ENCODE measurements at regions not wholly inside any gene's neighbourhood (a gene's known extent, or its start where the extent isn't known, plus 50 kb on each side); places are given as distances from the start of the nearest gene placed in this dataset.
A peak's percentile ranks its signal among the peaks of the same experiment; 100 is the strongest.

DNA sequence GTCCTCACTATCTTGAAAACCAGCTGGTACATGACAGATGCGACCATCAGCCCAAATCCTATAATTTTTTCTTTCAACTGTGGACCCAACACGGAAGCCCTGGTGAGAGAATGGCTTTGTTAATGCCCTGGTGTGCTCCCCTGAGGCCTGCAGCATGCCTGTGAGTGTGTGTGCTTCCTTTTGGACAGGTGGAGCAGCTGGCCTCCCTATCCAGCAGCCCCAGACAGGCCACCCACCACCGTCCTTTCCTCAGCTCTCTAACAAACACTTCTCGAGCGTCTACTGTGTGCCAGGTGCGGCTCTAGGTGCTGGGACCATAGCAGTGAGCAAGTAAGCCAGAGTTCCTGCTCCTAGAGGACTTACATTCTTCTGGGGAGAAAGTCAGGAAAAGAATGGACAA, 78.9 kb upstream of the GZMB start:
- no peaks in the 10 kb centered on the region for H4K20me1 ChIP-seq (ENCODE audit: insufficient read depth, low read length)
- H3K36me3 ChIP-seq (replicated peaks in 1 of 2; ENCODE audit: control insufficient read depth in 1 of 2, insufficient read depth in 2 of 2, low read length in 2 of 2), result no peaks in the 10 kb centered on the region
- FAIRE-seq (no peak), DNase-seq (ENCODE audit: low spot score) (no peak), ATAC-seq (peak; percentile 35; the same call in 2 of the 3 replicates)
- TF ChIP-seq, protein P1, sequence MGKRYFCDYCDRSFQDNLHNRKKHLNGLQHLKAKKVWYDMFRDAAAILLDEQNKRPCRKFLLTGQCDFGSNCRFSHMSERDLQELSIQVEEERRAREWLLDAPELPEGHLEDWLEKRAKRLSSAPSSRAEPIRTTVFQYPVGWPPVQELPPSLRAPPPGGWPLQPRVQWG (CRISPR knock-in tag; IDR thresholded peaks at IDR 0.05; ENCODE audit: borderline replicate concordance, low read depth), result no peak
- 0 out of 2 replicates have a peak, but pooled peaks have one; percentile 10 for TF ChIP-seq ZFY (CRISPR knock-in tag; IDR thresholded peaks at IDR 0.05)
- H3K79me2 ChIP-seq (ENCODE audit: insufficient read depth, low read length), result no peaks in the 10 kb centered on the region
- no peak overlapping the region for H3K4me2 ChIP-seq (ENCODE audit: low read depth, low read length)
- no peaks in the 10 kb centered on the region; a peak in 1 of 5 replicates for H3K27me3 ChIP-seq (ENCODE audit: control insufficient read depth in 1 of 2, insufficient read depth in 2 of 2, low read length in 2 of 2)
- no TSS peak for BruUV-seq (replicated peaks)
- H3K27ac ChIP-seq (ENCODE audit: extremely low read length, insufficient read depth, low read length), result no peak overlapping the region
- peaks cover 7% of the 10 kb centered on the region for H3K4me1 ChIP-seq (ENCODE audit: insufficient read depth, low read length)
- POLR2A ChIA-PET, result no interaction called here
- CTCF ChIA-PET (ENCODE audit: low intra/inter-chr PET ratio, low total read pairs), result no interaction called here
- in situ Hi-C loops (cut with HindIII; ENCODE audit: extremely low pct_ligation_motif_present, low pct_unique_long_range_greater_than_20kb), result no loop called here
- no peak overlapping the region for H3K9ac ChIP-seq (ENCODE audit: insufficient read depth, low read depth, low read length)
- 62% methylated on average over 6 of the region's 6 CpGs for WGBS (ENCODE audit: low lambda C conversion rate)
- no peak overlapping the region for H3K4me3 ChIP-seq (replicated peaks in 1 of 3; ENCODE audit: insufficient read depth in 1 of 3, low read depth in 2 of 3, low read length in 3 of 3)
- H3K9me3 ChIP-seq (ENCODE audit: low read length), result no peaks in the 10 kb centered on the region
- intact Hi-C loops (cut with micrococcal nuclease; ENCODE audit: unreplicated experiment), result no loop called here
- no peak overlapping the region for H2AFZ ChIP-seq (ENCODE audit: low read length)

DNA sequence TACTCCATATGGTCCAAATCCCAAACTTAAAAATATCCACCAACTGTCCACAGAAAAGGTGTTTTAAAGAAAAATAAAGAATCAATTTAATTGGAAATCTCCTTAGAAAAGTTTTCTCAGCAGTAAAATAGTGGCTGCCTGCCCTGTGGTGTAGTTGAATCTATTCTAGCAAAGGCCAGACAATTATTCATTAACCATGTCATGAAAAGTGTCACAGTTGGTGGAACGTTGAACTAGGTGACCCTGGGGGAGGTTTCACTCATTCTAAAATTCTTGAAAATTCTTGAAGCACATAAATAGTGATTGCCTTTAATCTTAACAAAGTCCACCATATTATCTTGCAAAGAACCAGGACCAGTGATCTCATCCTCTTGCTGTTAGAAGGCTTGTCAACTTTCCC, 78.4 kb upstream of the GZMB start:
- ATAC-seq (no peak), FAIRE-seq (no peak), DNase-seq (ENCODE audit: low spot score) (no peak)
- no TSS peak for BruUV-seq (replicated peaks)
- Histone ChIP-seq H3K27ac (ENCODE audit: extremely low read length, insufficient read depth, low read length) (no peak overlapping the region), H2AFZ (ENCODE audit: low read length) (no peak overlapping the region), H3K4me2 (ENCODE audit: low read depth, low read length) (no peak overlapping the region), H4K20me1 (ENCODE audit: insufficient read depth, low read length) (no peaks in the 10 kb centered on the region), H3K9ac (ENCODE audit: insufficient read depth, low read depth, low read length) (no peak overlapping the region), H3K4me1 (ENCODE audit: insufficient read depth, low read length) (peaks cover 7% of the 10 kb centered on the region), H3K9me3 (ENCODE audit: low read length) (no peaks in the 10 kb centered on the region), H3K27me3 (ENCODE audit: control insufficient read depth in 1 of 2, insufficient read depth in 2 of 2, low read length in 2 of 2) (peaks cover 0 to 5% of the 10 kb centered on the region in 2 experiments; a peak in 1 of 5 replicates), H3K79me2 (ENCODE audit: insufficient read depth, low read length) (no peaks in the 10 kb centered on the region), H3K36me3 (replicated peaks in 1 of 2; ENCODE audit: control insufficient read depth in 1 of 2, insufficient read depth in 2 of 2, low read length in 2 of 2) (no peaks in the 10 kb centered on the region), H3K4me3 (replicated peaks in 1 of 3; ENCODE audit: insufficient read depth in 1 of 3, low read depth in 2 of 3, low read length in 3 of 3) (no peak overlapping the region)
- intact Hi-C loops (cut with micrococcal nuclease; ENCODE audit: unreplicated experiment), result no loop called here
- in situ Hi-C loops (cut with HindIII; ENCODE audit: extremely low pct_ligation_motif_present, low pct_unique_long_range_greater_than_20kb), result no loop called here
- WGBS (ENCODE audit: low lambda C conversion rate), result 2% methylated on average over 1 of the region's 1 CpG
- TF ChIP-seq HMG20B (CRISPR knock-in tag; conservative IDR thresholded peaks at IDR 0.05), result no peak
- no peak for TF ChIP-seq HDAC2 (CRISPR knock-in tag; IDR thresholded peaks at IDR 0.05)
- no peak for TF ChIP-seq ZNF383 (CRISPR knock-in tag; IDR thresholded peaks at IDR 0.05; ENCODE audit: borderline replicate concordance)
- TF ChIP-seq HMGA1 (CRISPR knock-in tag; conservative IDR thresholded peaks at IDR 0.05), result no peak
- no peak for TF ChIP-seq IKZF4 (CRISPR knock-in tag; IDR thresholded peaks at IDR 0.05; ENCODE audit: borderline replicate concordance, low read depth, not compliant biosample characterization)
- TF ChIP-seq ZNF670 (CRISPR knock-in tag; IDR thresholded peaks at IDR 0.05; ENCODE audit: borderline replicate concordance), result no peak
- POLR2A ChIA-PET, result no interaction called here
- CTCF ChIA-PET (ENCODE audit: low intra/inter-chr PET ratio, low total read pairs), result interaction anchor here (2.7 to 3.7 kb wide), 2 partner anchors 420 to 688 kb away, joined by 16 to 39 read pairs; no protein-coding TSS in a partner anchor

All from HepG2 (cell line).